ENCODE measurements at regions not wholly inside any gene's neighbourhood (a gene's known extent, or its start where the extent isn't known, plus 50 kb on each side); places are given as distances from the start of the nearest gene placed in this dataset.

DNA sequence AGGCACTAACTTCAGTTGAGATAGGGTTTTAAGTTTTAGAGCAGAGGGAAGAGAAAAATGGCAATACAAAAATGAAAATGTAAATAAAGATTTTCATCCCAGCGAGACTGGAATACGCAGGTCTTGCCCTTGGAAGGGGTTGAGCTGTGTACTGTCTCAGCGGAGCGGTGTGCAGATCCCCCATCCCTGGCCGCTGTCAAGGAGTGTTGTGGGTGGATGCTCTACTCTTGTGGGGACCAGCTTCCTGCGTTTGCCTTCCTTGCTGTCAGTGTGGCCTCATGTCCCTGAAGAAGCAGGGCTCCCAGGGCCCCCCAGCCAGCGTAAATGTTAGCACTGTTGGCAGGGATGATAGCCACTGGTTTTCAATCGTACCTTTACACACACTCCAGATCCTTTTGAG is 249.7 kb upstream of the PITRM1 start:
- no peak for DNase-seq (ENCODE audit: low spot score in 2 of 2)
- Mint-ChIP-seq H3K36me3 (no peaks in the 10 kb centered on the region), H3K27ac (peak overlapping the region in 1 of 2 donors; percentile 42), H3K9me3 (no peaks in the 10 kb centered on the region)
- no peak for ATAC-seq

GRCh38 chr10:3421537-3422257 is 249.1 kb upstream of the PITRM1 start:
- peak; percentile 43 to 67 for ATAC-seq
- Mint-ChIP-seq H3K27ac (peak overlapping the region in 1 of 2 donors; percentile 42), H3K9me3 (no peaks in the 10 kb centered on the region), H3K36me3 (no peaks in the 10 kb centered on the region)
- DNase-seq (ENCODE audit: low spot score in 2 of 2) = no peak

DNA sequence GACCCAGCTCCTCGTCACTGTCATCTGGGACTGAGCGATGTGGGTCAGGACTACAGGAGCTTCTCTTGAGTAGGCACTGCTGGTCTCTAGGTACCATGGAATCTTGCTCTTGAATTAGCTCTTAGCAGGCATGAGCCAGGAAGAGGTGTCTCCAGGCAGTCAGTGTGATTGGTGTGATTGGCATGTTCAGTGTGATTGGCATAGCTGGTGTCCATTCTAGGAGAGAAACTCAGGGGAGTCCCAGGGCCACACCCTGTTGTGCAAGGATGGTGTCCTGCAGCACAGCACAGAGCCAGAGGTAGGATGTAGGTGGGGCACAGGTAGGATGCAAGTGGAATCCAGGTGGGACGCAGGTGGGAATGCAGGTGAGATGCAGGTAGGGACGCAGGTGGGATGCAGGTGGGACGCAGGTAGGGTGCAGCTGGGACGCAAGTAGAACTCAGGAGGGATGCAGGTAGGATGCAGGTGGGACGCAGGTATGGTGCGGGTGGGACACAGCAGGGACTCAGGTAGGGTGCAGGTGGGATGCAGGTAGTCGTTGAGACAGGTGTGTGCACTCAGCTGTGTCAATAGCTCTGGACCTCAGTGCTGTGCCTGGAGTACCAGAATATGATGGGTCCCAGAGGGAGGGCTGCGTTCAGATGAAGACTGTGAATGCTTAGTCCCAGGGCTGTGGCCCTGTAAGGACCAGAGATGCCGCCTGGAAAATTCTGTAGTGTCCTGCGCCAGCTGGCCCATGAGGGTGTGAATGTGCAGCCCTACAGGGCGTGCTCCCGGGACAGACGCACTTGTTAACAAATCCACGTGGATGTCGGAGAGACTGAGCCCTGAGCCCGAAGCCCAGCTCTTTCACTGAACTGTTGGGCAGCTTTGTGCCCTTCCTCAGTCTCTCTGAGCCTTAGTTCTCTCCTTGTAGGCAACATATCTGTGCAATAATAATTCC is 248.2 kb upstream of the PITRM1 start:
- DNase-seq (ENCODE audit: low spot score in 2 of 2) = no peak
- no peaks in the 10 kb centered on the region for H3K36me3 Mint-ChIP-seq
- peak in 1 of 2 donors; percentile 11 for ATAC-seq
- H3K9me3 Mint-ChIP-seq = no peaks in the 10 kb centered on the region
- H3K27ac Mint-ChIP-seq = peak overlapping the region in 1 of 2 donors; percentile 29

DNA sequence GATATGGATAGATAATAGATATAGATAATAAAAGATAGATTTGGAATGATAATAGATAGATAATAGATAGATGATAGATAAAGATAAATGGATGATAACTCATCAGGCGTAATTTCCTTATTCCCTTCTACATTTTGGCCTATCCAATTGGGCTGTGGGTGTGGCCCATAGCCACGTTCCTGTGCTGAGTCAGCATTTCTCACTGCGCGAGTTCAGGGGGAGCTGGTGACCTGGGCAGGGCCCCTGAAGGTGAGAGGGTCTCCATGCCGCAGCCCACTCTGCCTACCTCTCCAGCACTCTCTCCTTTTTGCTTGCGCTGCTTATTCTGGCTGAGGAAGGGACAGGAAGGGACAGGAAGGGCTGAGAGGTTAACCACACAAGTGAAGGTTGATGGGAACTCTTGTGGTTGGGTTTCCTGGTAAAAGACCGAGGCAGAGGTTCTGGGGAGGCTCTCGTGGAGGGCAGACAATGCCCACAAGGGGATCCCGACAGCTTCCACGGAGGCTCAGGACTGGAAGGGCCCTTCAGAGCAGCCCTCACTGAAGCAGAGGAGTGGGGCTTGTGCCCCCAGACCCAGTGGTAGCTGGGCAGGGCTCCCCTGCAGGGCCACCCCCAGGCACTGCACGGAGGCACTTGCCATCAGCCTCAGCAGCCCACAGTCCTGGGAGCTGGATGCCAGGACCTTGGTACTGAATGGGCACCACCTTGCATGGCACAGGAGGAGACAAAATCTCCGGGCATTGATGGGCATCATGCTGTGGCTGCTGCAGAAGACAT is 247.3 kb upstream of the PITRM1 start:
- Mint-ChIP-seq H3K36me3 (no peaks in the 10 kb centered on the region), H3K27ac (peak overlapping the region in 1 of 2 donors; percentile 29), H3K9me3 (no peaks in the 10 kb centered on the region)
- ATAC-seq (peak; percentile 35 to 56), DNase-seq (ENCODE audit: low spot score in 2 of 2) (no peak)

DNA sequence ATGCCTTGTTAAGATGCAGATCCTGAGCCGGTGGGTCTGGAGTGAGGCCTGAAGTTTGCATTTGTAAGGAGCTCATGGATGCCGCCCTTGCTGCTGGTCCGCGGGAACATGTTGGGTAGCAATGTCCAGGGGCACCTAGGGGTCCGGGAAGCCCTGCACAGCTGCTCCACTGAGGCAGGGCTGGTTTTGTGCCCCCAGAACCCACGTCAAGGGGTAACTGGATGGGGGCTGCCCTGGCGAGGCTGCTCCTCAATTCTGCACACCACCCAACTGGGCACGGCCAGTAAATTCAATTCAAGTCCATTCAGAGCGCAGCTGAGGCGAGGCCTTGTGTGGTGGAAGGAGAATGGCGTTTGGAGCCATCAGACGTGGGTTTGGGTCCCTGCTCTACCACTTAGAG is 246.3 kb upstream of the PITRM1 start:
- no peak for ATAC-seq
- no peak for DNase-seq (ENCODE audit: low spot score in 2 of 2)
- Mint-ChIP-seq H3K36me3 (no peaks in the 10 kb centered on the region), H3K9me3 (no peaks in the 10 kb centered on the region), H3K27ac (no peak overlapping the region)

DNA sequence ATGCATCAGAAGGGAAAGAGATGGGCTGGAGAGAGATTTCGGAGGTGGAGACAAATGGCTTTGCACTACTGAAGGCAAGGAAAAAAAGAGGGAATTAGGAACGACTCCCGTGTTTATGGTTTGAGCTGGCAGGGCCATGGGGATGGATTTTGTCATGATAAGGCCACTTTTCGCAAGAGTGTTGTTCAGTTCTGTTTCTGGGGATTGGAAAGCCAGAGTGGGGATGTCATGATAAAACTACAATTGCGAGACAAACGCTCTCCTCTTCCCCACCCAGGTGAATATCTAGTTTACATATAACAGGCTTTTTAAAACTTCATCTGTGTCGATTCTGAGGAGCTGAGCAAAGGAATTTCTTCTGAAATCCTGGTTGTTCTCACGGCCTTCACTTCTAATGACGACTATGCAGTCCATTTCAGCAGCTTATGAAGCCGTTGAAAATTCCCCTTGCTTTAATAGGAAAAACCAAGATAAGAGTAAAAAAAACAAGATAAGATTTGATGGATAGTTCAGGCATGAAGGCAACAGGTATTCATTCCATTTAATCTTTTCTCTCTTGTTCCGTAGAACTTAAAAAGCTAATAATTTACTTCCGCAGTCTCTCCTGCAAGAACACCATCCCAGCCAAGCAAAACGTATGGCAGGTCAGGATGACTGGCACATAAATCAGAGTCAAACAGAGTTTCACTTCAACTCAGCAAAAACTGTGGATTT is 245.6 kb upstream of the PITRM1 start:
- Mint-ChIP-seq H3K27ac (no peak overlapping the region), H3K9me3 (no peaks in the 10 kb centered on the region), H3K36me3 (no peaks in the 10 kb centered on the region)
- DNase-seq (ENCODE audit: low spot score in 2 of 2) (no peak), ATAC-seq (no peak)

GRCh38 chr10:3417096-3417495 is 244.5 kb upstream of the PITRM1 start:
- H3K9me3 Mint-ChIP-seq = no peaks in the 10 kb centered on the region
- DNase-seq (ENCODE audit: low spot score in 2 of 2) (no peak), ATAC-seq (no peak)
- H3K27ac Mint-ChIP-seq = no peak overlapping the region
- no peaks in the 10 kb centered on the region for H3K36me3 Mint-ChIP-seq

- DNase-seq (ENCODE audit: low spot score in 2 of 2) (no peak), ATAC-seq (no peak)
- Mint-ChIP-seq H3K27ac (no peak overlapping the region), H3K9me3 (peaks cover 2 to 3% of the 10 kb centered on the region in 2 donors), H3K36me3 (peaks cover 0 to under 1% of the 10 kb centered on the region in 2 donors)
Observed at GRCh38 chr10:3415878-3416605, 243.5 kb upstream of the PITRM1 start.

DNA sequence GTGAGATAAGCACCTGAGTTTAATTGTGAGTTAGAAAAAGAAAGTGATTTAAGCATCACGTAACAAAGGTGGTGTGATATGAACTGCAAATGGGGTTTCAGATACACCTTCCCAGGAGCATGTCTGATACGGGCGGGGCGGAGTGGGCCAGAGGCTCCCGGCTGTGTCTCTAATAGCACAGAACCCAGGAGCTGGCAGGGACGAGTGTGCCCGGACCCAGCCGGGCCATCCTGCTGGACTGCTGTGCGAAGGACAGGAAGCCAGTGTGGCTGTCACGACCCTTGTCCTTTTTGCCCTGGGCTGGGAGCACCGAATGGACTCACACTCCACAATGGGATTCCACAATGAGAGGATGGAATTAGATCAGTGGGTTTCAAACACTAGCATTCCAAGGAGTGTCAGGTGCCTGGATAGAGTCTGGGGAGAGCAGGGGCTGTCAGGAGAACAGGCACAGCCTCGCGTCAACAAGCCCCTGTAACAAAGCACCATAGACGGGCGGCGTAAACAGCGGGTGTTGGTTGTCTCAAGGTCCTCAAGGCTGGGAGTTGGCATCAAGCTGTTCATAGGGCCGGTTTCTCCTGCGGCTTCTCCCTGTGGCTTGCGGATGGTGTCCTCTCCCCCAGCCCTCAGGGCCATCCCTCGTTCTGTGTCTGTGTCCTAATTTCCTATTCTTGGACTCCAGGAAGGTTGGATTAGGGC is 242.6 kb upstream of the PITRM1 start:
- ATAC-seq = no peak
- Mint-ChIP-seq H3K9me3 (peaks cover 5 to 6% of the 10 kb centered on the region in 2 donors), H3K36me3 (peaks cover 0 to 4% of the 10 kb centered on the region in 2 donors), H3K27ac (no peak overlapping the region)
- no peak for DNase-seq (ENCODE audit: low spot score in 2 of 2)

DNA sequence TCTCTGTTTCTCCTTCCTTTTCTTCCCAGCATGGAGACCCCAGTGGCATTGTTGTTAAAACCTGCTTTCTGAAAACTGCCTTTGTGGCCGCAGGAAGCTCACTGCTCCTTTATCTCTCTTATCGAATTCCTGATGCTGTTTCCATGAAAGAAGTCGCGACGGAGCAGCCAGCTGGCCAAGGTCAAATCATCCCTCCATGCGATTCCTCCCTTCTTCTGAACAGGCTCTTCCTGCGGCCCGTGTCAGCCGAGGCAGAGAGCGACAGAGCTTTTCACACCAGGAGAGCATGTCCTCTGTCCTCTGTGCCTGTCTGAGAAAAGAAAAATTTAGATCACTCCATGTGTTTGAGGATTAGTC is 242.1 kb upstream of the PITRM1 start:
- no peak overlapping the region for H3K27ac Mint-ChIP-seq
- DNase-seq (ENCODE audit: low spot score in 2 of 2) (no peak), ATAC-seq (no peak)
- H3K9me3 Mint-ChIP-seq = peaks cover 5 to 6% of the 10 kb centered on the region in 2 donors
- H3K36me3 Mint-ChIP-seq = peaks cover 0 to 4% of the 10 kb centered on the region in 2 donors

DNA sequence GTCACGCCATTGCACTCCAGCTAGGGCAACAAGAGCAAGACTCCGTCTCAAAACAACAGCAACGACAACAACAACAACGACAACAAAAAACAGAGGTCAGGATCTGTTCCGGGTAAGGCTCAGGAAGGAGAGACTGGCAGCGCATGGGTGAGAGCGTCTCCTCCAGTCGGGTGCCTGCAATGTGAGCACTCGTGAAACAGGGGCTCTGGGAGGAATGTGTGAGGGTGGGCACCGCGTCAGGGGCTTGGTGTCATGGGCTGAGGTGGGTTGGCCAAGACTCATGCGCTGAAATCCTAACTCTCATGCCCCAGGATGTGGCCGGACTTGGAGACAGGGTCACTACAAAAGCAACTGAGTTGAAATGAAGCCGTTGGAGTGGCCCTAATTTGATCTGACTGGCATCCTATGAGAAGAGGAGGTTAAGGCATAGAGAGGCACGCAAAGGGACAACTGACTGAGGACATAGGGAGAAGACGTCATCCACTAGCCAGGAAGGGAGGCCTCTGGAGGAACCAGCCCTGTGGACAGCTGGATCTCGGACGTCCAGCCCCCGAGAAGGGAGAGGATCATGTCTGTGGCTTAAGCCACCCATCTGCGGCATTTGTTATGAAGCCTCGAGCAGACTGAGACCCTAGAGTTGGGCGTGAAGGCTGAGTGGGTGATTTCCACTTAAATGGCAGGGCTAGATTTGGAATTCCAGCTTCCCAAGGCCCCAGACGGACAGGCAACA is 241.5 kb upstream of the PITRM1 start:
- ATAC-seq (no peak), DNase-seq (ENCODE audit: low spot score in 2 of 2) (no peak)
- Mint-ChIP-seq H3K36me3 (peaks cover 0 to 4% of the 10 kb centered on the region in 2 donors), H3K27ac (no peak overlapping the region), H3K9me3 (peaks cover 5 to 6% of the 10 kb centered on the region in 2 donors)

GRCh38 chr10:3412646-3413045 is 240.1 kb upstream of the PITRM1 start:
- H3K36me3 Mint-ChIP-seq = peaks cover 0 to 4% of the 10 kb centered on the region in 2 donors
- peaks cover 5 to 6% of the 10 kb centered on the region in 2 donors for H3K9me3 Mint-ChIP-seq
- H3K27ac Mint-ChIP-seq = no peak overlapping the region
- ATAC-seq (no peak), DNase-seq (ENCODE audit: low spot score in 2 of 2) (no peak)

DNA sequence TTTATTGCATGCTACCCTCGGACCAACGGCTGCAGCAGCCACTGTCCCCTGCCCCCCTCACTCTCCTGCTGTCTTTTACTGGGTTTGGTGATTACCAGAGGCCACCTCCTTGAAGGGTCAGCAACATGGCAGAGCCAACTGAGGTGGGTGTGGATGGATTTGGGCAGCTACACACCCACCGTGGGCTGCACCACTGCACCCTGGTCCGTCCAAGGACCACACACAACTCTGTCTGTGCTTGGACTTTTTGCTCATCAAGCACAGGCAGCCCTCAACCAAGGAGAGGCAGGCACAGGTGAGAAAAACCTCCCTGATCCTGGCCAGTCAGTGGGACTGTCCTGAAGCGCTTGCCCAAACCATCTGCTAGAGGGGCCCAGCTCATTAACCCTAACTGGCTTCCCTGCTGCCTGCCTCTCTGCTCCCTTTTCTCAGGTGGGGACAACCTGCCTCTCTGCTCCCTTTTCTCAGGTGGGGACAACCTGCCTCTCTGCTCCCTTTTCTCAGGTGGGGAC is 239.5 kb upstream of the PITRM1 start:
- H3K9me3 Mint-ChIP-seq = peaks cover 5 to 6% of the 10 kb centered on the region in 2 donors
- DNase-seq (ENCODE audit: low spot score in 2 of 2) (no peak), ATAC-seq (no peak)

GRCh38 chr10:3411044-3411443 is 238.5 kb upstream of the PITRM1 start:
- Mint-ChIP-seq H3K9me3 (peaks cover 5 to 6% of the 10 kb centered on the region in 2 donors), H3K36me3 (peaks cover 0 to 4% of the 10 kb centered on the region in 2 donors), H3K27ac (no peak overlapping the region)
- ATAC-seq (no peak), DNase-seq (ENCODE audit: low spot score in 2 of 2) (no peak)

More for the DNA sequence above, 239.5 kb upstream of the PITRM1 start:
- peaks cover 0 to 4% of the 10 kb centered on the region in 2 donors for H3K36me3 Mint-ChIP-seq
- no peak overlapping the region for H3K27ac Mint-ChIP-seq
